HL-60 (cell line): ENCODE measurements at regions not wholly inside any gene's neighbourhood (a gene's known extent, or its start where the extent isn't known, plus 50 kb on each side); places are given as distances from the start of the nearest gene placed in this dataset.

ENCODE experiments used
- DNase-seq, 2 experiments: peaks; one replicate each; pipeline ENCODE4 v3.0.0-alpha.2; 2010 to 2020; ENCODE audit warnings: low read depth in 1 of 2, low spot score in 1 of 2
- H3K27ac ChIP-seq: fragments of 250-450 bp; sonication (Bioruptor Pico); replicated peaks from 2 replicates; pipeline ENCODE4 v1.5.1; 2020; ENCODE audit warnings: mild to moderate bottlenecking, moderate library complexity
- H3K27me3 ChIP-seq: fragments of 250-450 bp; sonication (Bioruptor Pico); 2 replicates; pipeline ENCODE4 v1.5.1; 2021; ENCODE audit warnings: mild to moderate bottlenecking, moderate library complexity; ENCODE audit not compliant: insufficient read depth, poor library complexity, severe bottlenecking
- H3K4me3 ChIP-seq: replicated peaks from 2 replicates; pipeline ENCODE4 v1.5.1; 2011; ENCODE audit warnings: mild to moderate bottlenecking, control low read depth, low read length; ENCODE audit not compliant: insufficient read depth
- GABPA ChIP-seq: IDR thresholded peaks from 2 replicates; pipeline ENCODE4 v1.6.1; 2012; ENCODE audit warnings: low read depth
- POLR2AphosphoS5 ChIP-seq: IDR thresholded peaks from 2 replicates; pipeline ENCODE4 v1.6.1; 2012; ENCODE audit warnings: low read depth
- SPI1 ChIP-seq: IDR thresholded peaks from 2 replicates; pipeline ENCODE4 v1.6.1; 2012; ENCODE audit warnings: low read depth, mild to moderate bottlenecking, borderline replicate concordance
- TF ChIP-seq, protein P1 (sequence below): IDR thresholded peaks from one replicate; pipeline ENCODE4 v1.5.1; 2011; ENCODE audit warnings: low read length, control low read depth, inconsistent platforms; ENCODE audit not compliant: insufficient read depth
- TF ChIP-seq, protein P2 (sequence below): IDR thresholded peaks from 2 replicates; pipeline ENCODE4 v1.6.1; 2012; ENCODE audit warnings: low read depth; ENCODE audit not compliant: insufficient replicate concordance

DNA sequence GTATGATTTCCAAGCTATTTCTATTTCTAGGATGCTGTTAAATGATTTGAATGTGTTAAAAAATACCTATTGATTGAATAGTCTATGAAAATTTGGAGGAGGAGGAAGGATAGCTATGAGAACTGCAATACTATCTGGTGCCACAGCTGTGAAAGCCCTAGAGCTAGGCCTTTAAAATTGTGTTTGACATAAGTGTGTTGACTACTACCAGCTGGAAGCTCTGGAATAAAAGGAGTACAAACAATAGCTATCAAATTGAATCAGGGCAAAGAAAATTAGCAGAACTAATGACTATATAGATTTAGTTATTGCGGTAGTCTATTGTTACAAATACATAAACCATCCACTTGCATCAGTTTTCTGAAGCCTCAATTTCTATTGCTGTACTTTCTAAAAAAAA lies 124.8 kb upstream of the CNTN5 start:
- Histone ChIP-seq H3K27me3 (no peaks in the 10 kb centered on the region), H3K27ac (no peak overlapping the region), H3K4me3 (no peak overlapping the region)
- TF ChIP-seq, protein P1, sequence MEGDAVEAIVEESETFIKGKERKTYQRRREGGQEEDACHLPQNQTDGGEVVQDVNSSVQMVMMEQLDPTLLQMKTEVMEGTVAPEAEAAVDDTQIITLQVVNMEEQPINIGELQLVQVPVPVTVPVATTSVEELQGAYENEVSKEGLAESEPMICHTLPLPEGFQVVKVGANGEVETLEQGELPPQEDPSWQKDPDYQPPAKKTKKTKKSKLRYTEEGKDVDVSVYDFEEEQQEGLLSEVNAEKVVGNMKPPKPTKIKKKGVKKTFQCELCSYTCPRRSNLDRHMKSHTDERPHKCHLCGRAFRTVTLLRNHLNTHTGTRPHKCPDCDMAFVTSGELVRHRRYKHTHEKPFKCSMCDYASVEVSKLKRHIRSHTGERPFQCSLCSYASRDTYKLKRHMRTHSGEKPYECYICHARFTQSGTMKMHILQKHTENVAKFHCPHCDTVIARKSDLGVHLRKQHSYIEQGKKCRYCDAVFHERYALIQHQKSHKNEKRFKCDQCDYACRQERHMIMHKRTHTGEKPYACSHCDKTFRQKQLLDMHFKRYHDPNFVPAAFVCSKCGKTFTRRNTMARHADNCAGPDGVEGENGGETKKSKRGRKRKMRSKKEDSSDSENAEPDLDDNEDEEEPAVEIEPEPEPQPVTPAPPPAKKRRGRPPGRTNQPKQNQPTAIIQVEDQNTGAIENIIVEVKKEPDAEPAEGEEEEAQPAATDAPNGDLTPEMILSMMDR: no peak
- no peak for TF ChIP-seq SPI1
- TF ChIP-seq POLR2AphosphoS5: no peak
- no peak for TF ChIP-seq GABPA
- TF ChIP-seq, protein P2, sequence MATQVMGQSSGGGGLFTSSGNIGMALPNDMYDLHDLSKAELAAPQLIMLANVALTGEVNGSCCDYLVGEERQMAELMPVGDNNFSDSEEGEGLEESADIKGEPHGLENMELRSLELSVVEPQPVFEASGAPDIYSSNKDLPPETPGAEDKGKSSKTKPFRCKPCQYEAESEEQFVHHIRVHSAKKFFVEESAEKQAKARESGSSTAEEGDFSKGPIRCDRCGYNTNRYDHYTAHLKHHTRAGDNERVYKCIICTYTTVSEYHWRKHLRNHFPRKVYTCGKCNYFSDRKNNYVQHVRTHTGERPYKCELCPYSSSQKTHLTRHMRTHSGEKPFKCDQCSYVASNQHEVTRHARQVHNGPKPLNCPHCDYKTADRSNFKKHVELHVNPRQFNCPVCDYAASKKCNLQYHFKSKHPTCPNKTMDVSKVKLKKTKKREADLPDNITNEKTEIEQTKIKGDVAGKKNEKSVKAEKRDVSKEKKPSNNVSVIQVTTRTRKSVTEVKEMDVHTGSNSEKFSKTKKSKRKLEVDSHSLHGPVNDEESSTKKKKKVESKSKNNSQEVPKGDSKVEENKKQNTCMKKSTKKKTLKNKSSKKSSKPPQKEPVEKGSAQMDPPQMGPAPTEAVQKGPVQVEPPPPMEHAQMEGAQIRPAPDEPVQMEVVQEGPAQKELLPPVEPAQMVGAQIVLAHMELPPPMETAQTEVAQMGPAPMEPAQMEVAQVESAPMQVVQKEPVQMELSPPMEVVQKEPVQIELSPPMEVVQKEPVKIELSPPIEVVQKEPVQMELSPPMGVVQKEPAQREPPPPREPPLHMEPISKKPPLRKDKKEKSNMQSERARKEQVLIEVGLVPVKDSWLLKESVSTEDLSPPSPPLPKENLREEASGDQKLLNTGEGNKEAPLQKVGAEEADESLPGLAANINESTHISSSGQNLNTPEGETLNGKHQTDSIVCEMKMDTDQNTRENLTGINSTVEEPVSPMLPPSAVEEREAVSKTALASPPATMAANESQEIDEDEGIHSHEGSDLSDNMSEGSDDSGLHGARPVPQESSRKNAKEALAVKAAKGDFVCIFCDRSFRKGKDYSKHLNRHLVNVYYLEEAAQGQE: no peak
- DNase-seq: no peak

DNA sequence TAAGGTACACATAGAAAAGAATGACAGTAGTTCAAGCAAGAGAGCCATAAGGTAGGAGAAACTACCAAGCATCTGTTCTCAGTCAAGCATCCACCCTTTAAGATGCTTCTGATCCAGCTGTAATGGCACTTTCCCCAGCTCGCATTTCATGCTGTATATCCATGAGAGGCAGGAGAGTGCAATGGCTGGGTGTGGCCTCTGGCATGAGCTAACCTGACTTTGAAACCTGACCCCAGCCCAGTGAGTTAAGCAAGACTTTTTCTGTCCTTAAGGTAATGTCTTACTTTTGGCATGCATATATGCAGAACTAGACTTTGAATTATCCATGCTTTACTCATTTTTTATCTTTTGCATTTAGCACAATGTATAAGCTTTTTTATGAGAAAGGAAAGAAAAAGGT lies 79.8 kb upstream of the CNTN5 start:
- H3K4me3 ChIP-seq: no peak overlapping the region
- H3K27ac ChIP-seq: no peak overlapping the region
- no peak for DNase-seq
- TF ChIP-seq POLR2AphosphoS5 (no peak), SPI1 (no peak), GABPA (no peak)
- TF ChIP-seq, protein P2: no peak
- TF ChIP-seq, protein P1: no peak
- H3K27me3 ChIP-seq: no peaks in the 10 kb centered on the region

DNA sequence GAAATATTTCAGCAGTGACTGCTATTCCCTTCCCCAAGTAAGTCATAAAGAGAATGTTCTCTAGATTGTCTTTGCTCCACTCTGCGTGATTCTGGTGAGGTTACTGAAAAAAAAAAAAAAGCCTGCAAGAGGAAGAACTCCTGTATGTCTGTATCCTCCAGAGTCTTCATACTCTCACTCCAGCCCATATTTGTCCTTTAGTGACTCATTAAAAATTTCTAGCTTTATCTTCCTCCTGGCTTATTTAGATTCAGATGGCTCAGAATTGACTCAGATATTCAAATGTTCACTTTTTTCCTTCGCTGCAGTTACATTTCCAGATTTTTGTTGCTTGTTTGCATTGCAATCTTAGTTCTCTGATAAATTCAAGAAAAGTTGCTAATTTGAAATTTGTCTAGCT lies 76.3 kb upstream of the CNTN5 start:
- TF ChIP-seq, protein P1: no peak
- no peak for DNase-seq
- H3K27ac ChIP-seq: no peak overlapping the region
- H3K27me3 ChIP-seq: no peaks in the 10 kb centered on the region
- no peak overlapping the region for H3K4me3 ChIP-seq

DNA sequence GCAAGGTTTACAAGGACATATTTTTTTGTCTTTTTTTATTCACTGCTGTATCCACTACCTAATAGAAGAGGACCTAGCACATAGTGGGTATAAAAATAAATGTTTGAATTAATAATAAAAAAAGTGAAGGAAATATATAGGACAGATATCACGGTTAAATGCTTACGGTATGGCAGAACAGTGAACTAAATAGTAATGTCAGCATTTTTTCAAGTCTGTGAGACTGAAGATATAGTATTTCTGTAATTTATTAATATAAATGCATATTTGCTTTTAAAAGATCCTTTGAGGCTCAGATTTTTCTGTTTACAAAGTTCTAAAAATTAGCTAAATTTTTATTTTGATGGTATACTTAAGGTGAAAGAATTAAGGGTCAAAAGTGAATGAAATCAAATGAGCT lies 68.6 kb upstream of the CNTN5 start:
- no peaks in the 10 kb centered on the region for H3K27me3 ChIP-seq
- no peak for TF ChIP-seq SPI1
- DNase-seq: no peak
- no peak overlapping the region for H3K4me3 ChIP-seq
- H3K27ac ChIP-seq: no peak overlapping the region
